Glutamatergic neuron (in vitro differentiated cells): ENCODE measurements at regions not wholly inside any gene's neighbourhood (a gene's known extent, or its start where the extent isn't known, plus 50 kb on each side); places are given as distances from the start of the nearest gene placed in this dataset.

Source experiments
- DNase-seq: peaks from one replicate; pipeline ENCODE4 v3.0.0; 2022
- H3K27ac Mint-ChIP-seq: one replicate; pipeline ENCODE4 v1.8.0; 2020; ENCODE audit warnings: mild to moderate bottlenecking, mixed read lengths, inconsistent platforms; ENCODE audit not compliant: unreplicated experiment
- H3K27me3 Mint-ChIP-seq: one replicate; pipeline ENCODE4 v1.8.0; 2020; ENCODE audit warnings: mild to moderate bottlenecking, moderate library complexity, mixed read lengths, inconsistent platforms; ENCODE audit not compliant: unreplicated experiment
- H3K36me3 Mint-ChIP-seq: one replicate; pipeline ENCODE4 v1.8.0; 2020; ENCODE audit warnings: mild to moderate bottlenecking, mixed read lengths, inconsistent platforms; ENCODE audit not compliant: unreplicated experiment
- H3K4me1 Mint-ChIP-seq: one replicate; pipeline ENCODE4 v1.8.0; 2020; ENCODE audit warnings: mild to moderate bottlenecking, low read depth, mixed read lengths, inconsistent platforms; ENCODE audit not compliant: unreplicated experiment
- H3K4me3 Mint-ChIP-seq: one replicate; pipeline ENCODE4 v1.8.0; 2020; ENCODE audit warnings: mild to moderate bottlenecking, mixed read lengths, inconsistent platforms; ENCODE audit not compliant: unreplicated experiment
- H3K9me3 Mint-ChIP-seq: one replicate; pipeline ENCODE4 v1.8.0; 2020; ENCODE audit warnings: mild to moderate bottlenecking, moderate library complexity, mixed read lengths, inconsistent platforms; ENCODE audit not compliant: unreplicated experiment
- CTCF ChIP-seq: fragments of 200-600 bp; sonication (generic); IDR thresholded peaks from one replicate; pipeline ENCODE4 v1.5.0; 2021; ENCODE audit not compliant: partially characterized antibody, unreplicated experiment

GRCh38 chr4:104860238-104861123, 286.2 kb upstream of the TET2 start:
- Mint-ChIP-seq H3K4me1 (peaks cover 4% of the 10 kb centered on the region), H3K36me3 (peaks cover 5% of the 10 kb centered on the region)

DNA sequence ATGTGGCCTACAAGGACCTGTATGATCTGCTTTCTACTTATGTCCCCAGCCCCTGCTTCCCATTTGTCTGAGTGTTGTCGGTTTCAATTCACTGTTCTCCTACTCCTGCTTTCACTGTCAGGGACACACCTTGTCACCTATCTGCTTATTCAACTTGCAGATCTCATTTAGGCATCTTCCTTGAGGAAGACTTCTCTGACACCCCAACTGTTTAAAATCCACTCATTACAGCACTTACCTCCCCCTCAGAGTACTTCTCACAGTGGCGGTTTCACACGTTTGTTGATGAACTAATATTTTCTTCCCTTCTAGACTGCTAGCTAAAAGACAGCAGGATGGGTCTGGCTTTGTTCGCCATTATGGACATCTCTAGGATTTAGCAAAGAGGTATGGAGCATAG, 279.9 kb upstream of the TET2 start:
- H3K4me1 Mint-ChIP-seq = no peaks in the 10 kb centered on the region
- no peak overlapping the region for H3K27ac Mint-ChIP-seq
- no peak for TF ChIP-seq CTCF
- no peak for DNase-seq
- H3K4me3 Mint-ChIP-seq = no peak overlapping the region
- H3K9me3 Mint-ChIP-seq = peaks cover 6% of the 10 kb centered on the region
- peaks cover 2% of the 10 kb centered on the region for H3K27me3 Mint-ChIP-seq
- peaks cover 5% of the 10 kb centered on the region for H3K36me3 Mint-ChIP-seq

More at GRCh38 chr4:104860238-104861123, 286.2 kb upstream of the TET2 start:
- Mint-ChIP-seq H3K9me3 (peaks cover 4% of the 10 kb centered on the region), H3K27ac (no peak overlapping the region), H3K27me3 (no peaks in the 10 kb centered on the region), H3K4me3 (no peak overlapping the region)
- peak; percentile 35 for DNase-seq
- TF ChIP-seq CTCF = peak; percentile 94

- Mint-ChIP-seq H3K36me3 (no peaks in the 10 kb centered on the region), H3K9me3 (peaks cover 2% of the 10 kb centered on the region), H3K27ac (no peak overlapping the region), H3K4me1 (no peaks in the 10 kb centered on the region), H3K4me3 (no peak overlapping the region), H3K27me3 (peaks cover 2% of the 10 kb centered on the region)
- no peak for DNase-seq
- no peak for TF ChIP-seq CTCF
These were observed 278.1 kb upstream of the TET2 start for GRCh38 chr4:104868533-104868932.

DNA sequence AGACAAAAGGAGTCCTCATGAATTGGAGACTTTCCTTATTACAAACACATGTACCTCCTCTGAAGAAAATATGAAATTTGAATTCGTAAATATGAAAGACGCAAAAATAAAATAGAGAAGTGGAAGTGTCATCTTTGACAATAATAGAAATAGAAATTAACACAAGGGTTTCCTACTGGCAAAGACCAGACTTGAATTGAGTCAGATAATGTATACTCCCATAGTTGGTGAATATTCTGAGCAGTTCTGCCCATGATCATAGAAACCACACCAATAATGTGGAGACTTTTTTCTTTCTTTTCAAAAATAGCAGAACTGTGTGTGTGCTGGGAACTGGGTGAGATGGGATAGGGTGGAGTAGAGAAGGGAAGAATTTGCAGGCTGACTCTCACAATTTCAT, 277.7 kb upstream of the TET2 start:
- Mint-ChIP-seq H3K36me3 (no peaks in the 10 kb centered on the region), H3K4me3 (no peak overlapping the region), H3K27ac (no peak overlapping the region), H3K9me3 (peaks cover 2% of the 10 kb centered on the region), H3K4me1 (no peaks in the 10 kb centered on the region), H3K27me3 (peaks cover 2% of the 10 kb centered on the region)
- DNase-seq = no peak
- no peak for TF ChIP-seq CTCF

DNA sequence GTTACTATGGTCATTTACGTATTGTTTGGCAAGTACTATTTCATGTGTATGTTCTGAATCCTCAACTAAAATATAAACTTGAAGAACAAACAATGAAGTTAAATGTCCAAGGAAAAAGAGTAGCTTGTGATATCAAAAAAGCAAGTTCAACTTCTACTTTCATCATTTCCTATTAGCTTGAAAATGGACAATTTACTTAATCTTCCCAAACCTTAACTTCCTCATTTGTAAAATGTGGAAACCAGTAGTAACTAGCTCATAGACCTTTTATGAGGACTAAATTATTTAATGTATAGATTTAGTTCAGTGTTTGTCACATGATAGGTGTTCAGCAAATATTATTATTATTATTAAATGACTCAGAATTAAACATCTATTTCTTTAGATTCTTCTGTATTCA, 276.8 kb upstream of the TET2 start:
- Mint-ChIP-seq H3K27me3 (peaks cover 2% of the 10 kb centered on the region), H3K9me3 (peaks cover 2% of the 10 kb centered on the region), H3K4me1 (no peaks in the 10 kb centered on the region), H3K27ac (no peak overlapping the region), H3K4me3 (no peak overlapping the region), H3K36me3 (no peaks in the 10 kb centered on the region)
- TF ChIP-seq CTCF = no peak
- DNase-seq = no peak
